Putamen (tissue), 1 donor: ENCODE measurements at regions not wholly inside any gene's neighbourhood (a gene's known extent, or its start where the extent isn't known, plus 50 kb on each side); places are given as distances from the start of the nearest gene placed in this dataset.
"Not testable (repeated sequence)": the region's sequence is repeated elsewhere in the genome, so short reads cannot be mapped to it uniquely, and the experiment has no call there.

Experiments used
- DNase-seq: peaks from one replicate; pipeline ENCODE4 v3.0.0-alpha.2; 2016; ENCODE audit warnings: low spot score

DNA sequence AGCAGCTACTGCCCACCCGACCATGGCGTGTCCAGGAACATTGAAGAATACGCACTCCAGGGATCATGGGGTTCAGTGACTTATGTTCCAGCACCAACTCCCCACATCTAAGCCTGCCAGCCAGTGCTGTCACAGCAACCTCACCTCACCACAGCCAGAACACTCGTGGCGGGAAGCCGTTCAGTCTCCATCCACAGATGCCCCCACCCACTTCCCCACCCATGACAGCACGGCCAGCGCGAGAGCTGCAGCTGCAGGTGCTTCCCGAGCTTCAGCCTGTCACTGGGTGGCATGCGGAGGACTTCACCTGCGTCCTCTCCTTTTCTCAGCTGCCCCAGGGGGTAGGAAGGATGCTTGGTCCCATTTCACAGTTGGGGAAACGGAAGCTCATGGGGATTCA lies 50.3 kb downstream of the RBFOX3 start:
- no peak for DNase-seq

DNA sequence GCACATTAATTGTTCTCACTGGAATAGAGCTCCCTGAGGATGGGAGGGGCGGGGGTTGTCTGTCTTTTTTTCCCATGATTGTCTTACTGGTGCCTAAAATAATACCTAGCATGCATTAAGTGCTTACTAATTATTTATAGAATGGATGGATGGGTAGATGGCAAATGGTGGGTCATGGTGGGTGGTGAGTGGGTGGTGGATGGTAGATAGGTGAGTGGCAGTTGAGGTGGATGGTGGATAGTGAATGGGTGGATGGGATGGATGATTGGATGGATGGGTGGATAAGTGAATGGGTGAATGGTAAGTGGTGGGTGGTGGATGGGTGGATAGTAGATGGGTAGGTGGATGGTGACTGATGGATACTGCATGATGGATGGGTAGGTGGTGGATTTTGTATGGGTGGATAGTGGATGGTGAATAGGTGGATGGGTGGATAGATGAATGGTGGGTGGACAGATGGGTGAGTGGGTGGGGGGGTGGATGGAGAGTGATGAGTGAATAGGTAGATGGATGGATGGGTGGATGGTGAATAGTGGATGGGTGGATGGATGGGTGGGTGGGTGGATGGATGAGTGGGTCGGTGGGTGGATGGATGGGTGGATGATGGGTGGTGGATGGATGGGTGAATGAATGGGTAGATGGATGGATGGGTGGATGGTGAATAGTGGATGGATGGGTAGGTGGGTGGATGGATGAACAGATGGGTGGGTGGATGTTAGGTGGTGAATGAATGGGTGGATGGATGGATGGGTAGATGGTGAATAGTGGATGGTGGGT lies 51.6 kb downstream of the RBFOX3 start:
- DNase-seq, result peak; percentile 50

- DNase-seq, result peak; percentile 52
Measured at GRCh38 chr17:79558091-79558900, 52.6 kb downstream of the RBFOX3 start.

GRCh38 chr17:79557276-79558090 lies 53.4 kb downstream of the RBFOX3 start:
- no peak for DNase-seq

GRCh38 chr17:79556271-79556670 lies 54.6 kb downstream of the RBFOX3 start:
- no peak for DNase-seq

GRCh38 chr17:79555543-79555942 lies 55.3 kb downstream of the RBFOX3 start:
- DNase-seq, result no peak

- DNase-seq, result not testable (repeated sequence)
Measured at GRCh38 chr17:79554346-79554745, 56.5 kb downstream of the RBFOX3 start.

GRCh38 chr17:79552824-79553223 lies 58.0 kb downstream of the RBFOX3 start:
- no peak for DNase-seq

- DNase-seq, result no peak
Measured at GRCh38 chr17:79552405-79552804, 58.4 kb downstream of the RBFOX3 start.

DNA sequence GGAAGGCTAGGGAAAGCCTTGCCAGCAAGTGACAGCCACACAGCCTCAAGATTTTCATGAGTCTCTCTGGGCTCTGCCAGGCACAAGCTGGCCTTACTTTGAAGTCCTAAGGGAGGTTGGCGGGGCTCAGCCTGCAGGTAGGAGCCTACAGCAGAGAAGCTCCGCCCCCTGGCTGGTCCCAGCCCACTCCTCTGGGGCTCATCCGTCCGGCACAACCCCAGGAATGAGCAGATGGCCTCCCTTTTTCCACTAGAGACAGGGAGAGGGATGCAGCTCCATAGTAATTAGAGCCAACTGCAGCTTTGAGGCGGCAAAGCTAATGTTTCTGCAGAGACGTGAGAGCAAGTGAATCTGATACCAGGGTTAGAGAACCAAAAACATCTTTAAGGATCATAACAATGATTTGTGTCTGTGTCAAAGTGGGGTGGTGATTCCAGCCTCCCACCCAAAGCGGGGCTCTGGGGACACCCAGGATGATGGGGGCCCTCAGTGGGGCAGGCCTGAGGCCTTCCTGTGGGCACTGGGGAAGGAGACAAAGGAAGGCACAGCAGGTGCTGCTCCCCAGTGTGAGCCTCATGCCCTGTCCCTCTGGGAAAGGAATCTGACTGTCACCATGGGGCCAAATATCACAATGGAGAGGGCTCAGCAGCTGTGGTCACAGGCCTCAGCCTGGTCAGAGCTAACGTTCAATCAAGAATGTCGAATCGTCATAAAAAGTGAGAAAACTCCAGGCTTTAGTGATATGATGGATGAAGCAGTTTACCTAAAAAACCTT lies 61.5 kb downstream of the RBFOX3 start:
- DNase-seq, result no peak

DNA sequence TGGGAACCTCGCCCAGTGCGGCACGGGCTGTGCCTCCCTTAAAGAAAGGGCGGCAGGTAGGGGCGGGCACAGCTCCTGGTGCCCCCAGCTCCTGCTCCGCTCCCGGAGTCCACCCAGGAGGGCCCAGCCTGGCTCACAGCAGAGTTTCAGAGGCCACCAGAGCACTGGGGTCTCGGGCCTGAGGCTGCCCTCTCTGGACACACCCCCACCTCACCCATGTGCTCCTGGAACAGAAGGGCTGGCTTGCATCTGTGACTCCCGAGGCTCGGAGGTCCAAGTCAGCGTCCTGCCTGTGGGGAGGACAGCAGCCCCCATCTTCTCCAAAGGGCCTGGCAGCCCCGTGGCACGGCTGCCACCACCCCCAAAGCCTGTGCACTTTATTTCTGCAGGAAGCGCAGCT lies 62.7 kb downstream of the RBFOX3 start:
- DNase-seq, result no peak

DNA sequence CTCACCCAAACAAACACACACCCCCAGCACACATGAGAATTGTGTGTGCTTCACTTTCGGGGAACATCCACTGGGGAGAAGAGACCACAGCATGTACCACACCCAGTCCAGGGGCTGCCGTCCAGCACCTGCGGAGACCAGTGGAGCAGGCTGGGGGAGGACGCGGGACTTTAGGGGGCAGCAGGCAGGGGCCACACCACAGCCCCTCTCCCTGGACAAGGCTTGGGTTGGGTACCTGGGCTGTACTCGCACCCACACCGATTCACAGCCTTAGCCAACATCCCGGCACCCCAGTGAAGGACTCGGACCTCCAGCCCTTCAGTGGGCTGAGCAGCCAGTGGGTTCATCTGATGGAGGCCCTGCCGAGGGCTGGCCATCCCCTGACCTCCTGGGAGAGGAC lies 63.3 kb downstream of the RBFOX3 start:
- DNase-seq, result no peak

GRCh38 chr17:79547171-79547570 lies 63.7 kb downstream of the RBFOX3 start:
- DNase-seq, result not testable (repeated sequence)

DNA sequence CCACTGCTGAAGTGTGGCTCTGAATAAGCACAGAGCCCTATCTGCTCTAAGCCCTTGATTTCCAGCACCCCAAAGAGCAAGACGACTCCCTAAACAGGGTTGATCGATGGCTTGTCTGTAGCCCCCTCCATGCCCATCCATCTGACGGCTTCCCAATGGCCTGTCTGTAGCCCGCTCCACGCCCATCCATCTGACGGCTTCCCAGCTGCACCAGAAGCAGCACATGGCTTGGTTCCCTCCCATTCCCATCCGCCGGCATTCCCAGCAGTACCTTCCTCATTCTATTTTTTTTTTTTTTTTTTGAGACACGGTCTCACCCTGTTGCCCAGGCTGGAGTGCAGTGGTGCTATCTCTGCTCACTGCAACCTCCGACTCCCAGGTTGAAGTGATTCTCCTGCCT lies 64.5 kb downstream of the RBFOX3 start:
- no peak for DNase-seq

GRCh38 chr17:79545251-79546005 lies 65.4 kb downstream of the RBFOX3 start:
- no peak for DNase-seq

- DNase-seq, result peak; percentile 70
Measured at GRCh38 chr17:79544142-79544914, 66.5 kb downstream of the RBFOX3 start.

GRCh38 chr17:79543531-79543930 lies 67.3 kb downstream of the RBFOX3 start:
- no peak for DNase-seq

- no peak for DNase-seq
Measured at GRCh38 chr17:79542718-79543117, 68.1 kb downstream of the RBFOX3 start.

DNA sequence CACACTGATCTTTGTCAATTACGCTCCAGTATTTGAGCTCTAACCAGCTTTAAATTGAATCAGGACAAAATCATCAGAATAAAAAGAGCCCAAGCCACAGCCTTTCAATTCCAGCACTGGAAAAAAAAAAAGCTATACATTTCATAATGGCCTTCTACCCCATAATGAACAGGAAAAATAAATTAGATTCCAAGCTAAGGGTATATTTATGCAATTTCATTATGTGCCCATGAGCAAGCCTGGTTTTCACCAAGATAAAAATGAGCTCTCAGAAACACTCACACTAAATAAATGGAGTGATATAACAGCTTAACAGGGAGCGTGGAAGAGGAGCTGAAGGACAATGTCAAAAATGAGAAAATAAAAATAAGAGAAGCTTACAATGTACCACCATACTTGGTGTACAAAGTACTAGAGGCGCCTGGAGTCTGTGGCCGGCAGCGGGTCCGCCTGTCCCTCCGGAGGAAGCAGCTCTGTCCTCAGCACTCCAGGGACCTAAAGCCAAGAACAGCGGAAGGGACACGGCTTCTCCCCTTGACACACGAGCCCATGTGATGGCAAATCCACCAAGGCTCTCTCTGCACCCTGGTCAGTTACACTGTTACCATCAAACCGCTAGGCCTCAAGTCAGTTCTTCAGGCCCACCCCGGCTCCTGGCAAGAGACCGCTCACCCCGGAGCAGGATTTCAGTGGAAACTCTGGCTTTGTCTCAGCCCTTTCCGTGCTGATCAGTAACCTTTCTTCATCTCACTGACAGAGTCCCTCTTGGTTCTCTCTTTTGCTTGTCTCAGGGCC lies 69.6 kb downstream of the RBFOX3 start:
- DNase-seq, result no peak
